NCI-H146 (cell line): ENCODE measurements at regions not wholly inside any gene's neighbourhood (a gene's known extent, or its start where the extent isn't known, plus 50 kb on each side); places are given as distances from the start of the nearest gene placed in this dataset.
A peak's percentile ranks its signal among the peaks of the same experiment; 100 is the strongest.
"Not testable (repeated sequence)": the region's sequence is repeated elsewhere in the genome, so short reads cannot be mapped to it uniquely, and the experiment has no call there.

Experiments
- DNase-seq: peaks from one replicate; lab custom pipeline; 2025; lab: John Stamatoyannopoulos, UW

DNA sequence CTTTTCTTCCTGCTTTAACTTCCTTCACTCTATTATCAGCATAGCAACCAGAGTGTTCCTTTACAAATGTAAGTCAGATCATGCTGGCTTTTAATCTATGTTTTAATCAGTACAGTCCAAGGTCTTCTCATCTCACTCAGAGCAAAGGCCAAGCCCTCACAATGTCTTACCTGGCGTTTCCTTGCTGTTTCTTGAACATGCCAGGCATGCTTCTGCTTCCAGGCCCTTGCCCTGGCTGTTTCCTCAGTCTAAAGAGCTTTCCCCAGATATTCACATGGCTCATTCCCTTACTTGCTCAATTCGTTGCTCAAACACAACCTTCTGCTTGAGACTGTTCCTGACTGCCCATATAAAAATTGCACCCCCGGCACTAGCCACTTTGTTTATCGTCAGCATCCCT is 121.7 kb upstream of the GLRA1 start:
- DNase-seq = no peak

GRCh38 chr5:152038856-152039255 is 114.2 kb upstream of the GLRA1 start:
- peak; percentile 0 for DNase-seq

GRCh38 chr5:152026328-152027024 is 101.8 kb upstream of the GLRA1 start:
- DNase-seq = not testable (repeated sequence)

- no peak for DNase-seq
Measured at GRCh38 chr5:152016421-152016820, 91.8 kb upstream of the GLRA1 start.

- no peak for DNase-seq
Measured at GRCh38 chr5:152007653-152008335, 83.1 kb upstream of the GLRA1 start.

GRCh38 chr5:152004095-152004494 is 79.4 kb upstream of the GLRA1 start:
- DNase-seq = no peak
